ENCODE measurements at regions not wholly inside any gene's neighbourhood (a gene's known extent, or its start where the extent isn't known, plus 50 kb on each side); places are given as distances from the start of the nearest gene placed in this dataset.

GRCh38 chr19:28555317-28555716 lies 657.6 kb downstream of the UQCRFS1 start:
- POLR2A ChIA-PET, result no interaction called here
- Histone ChIP-seq H3K27me3 (ENCODE audit: control insufficient read depth, insufficient read depth, low read length) (no peaks in the 10 kb centered on the region), H3K4me3 (ENCODE audit: low read depth, low read length) (no peak overlapping the region), H3K36me3 (ENCODE audit: control insufficient read depth, insufficient read depth, low read length) (no peaks in the 10 kb centered on the region)
- no peak for DNase-seq (ENCODE audit: low read depth)
- TF ChIP-seq, protein P1, sequence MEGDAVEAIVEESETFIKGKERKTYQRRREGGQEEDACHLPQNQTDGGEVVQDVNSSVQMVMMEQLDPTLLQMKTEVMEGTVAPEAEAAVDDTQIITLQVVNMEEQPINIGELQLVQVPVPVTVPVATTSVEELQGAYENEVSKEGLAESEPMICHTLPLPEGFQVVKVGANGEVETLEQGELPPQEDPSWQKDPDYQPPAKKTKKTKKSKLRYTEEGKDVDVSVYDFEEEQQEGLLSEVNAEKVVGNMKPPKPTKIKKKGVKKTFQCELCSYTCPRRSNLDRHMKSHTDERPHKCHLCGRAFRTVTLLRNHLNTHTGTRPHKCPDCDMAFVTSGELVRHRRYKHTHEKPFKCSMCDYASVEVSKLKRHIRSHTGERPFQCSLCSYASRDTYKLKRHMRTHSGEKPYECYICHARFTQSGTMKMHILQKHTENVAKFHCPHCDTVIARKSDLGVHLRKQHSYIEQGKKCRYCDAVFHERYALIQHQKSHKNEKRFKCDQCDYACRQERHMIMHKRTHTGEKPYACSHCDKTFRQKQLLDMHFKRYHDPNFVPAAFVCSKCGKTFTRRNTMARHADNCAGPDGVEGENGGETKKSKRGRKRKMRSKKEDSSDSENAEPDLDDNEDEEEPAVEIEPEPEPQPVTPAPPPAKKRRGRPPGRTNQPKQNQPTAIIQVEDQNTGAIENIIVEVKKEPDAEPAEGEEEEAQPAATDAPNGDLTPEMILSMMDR (IDR thresholded peaks at IDR 0.05; ENCODE audit: insufficient read depth, low read depth, low read length), result no peak
- CTCF ChIA-PET, result no interaction called here

GRCh38 chr19:28554321-28555091 lies 658.4 kb downstream of the UQCRFS1 start:
- Histone ChIP-seq H3K4me3 (ENCODE audit: low read depth, low read length) (no peak overlapping the region), H3K36me3 (ENCODE audit: control insufficient read depth, insufficient read depth, low read length) (no peaks in the 10 kb centered on the region), H3K27me3 (ENCODE audit: control insufficient read depth, insufficient read depth, low read length) (no peaks in the 10 kb centered on the region)
- CTCF ChIA-PET, result no interaction called here
- DNase-seq (ENCODE audit: low read depth), result no peak
- POLR2A ChIA-PET, result no interaction called here
- TF ChIP-seq, protein P1 (IDR thresholded peaks at IDR 0.05; ENCODE audit: insufficient read depth, low read depth, low read length), result no peak

DNA sequence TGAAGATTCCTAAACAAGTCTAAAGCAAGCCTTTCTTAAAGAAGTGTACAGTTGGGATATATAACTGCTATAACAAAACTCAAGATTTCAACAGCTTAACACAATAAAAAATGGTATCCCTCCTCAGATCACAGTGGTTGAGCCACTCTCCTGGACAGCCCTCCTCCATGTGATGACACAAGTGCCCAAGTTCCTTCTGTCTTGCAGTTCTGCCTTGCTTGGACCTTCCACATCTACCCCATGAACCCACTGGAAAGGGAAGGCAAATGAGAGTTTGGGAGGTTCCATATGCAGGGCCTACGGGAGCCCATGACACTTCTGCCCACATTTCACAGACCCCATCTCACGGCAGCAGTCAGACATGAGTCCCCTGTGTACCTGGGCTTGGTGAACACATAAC lies 659.2 kb downstream of the UQCRFS1 start:
- H3K27me3 ChIP-seq (ENCODE audit: control insufficient read depth, insufficient read depth, low read length), result no peaks in the 10 kb centered on the region
- H3K36me3 ChIP-seq (ENCODE audit: control insufficient read depth, insufficient read depth, low read length), result no peaks in the 10 kb centered on the region
- POLR2A ChIA-PET, result no interaction called here
- DNase-seq (ENCODE audit: low read depth), result no peak
- CTCF ChIA-PET, result no interaction called here
- no peak overlapping the region for H3K4me3 ChIP-seq (ENCODE audit: low read depth, low read length)
- TF ChIP-seq, protein P1 (IDR thresholded peaks at IDR 0.05; ENCODE audit: insufficient read depth, low read depth, low read length), result no peak

GRCh38 chr19:28553005-28553404 lies 659.9 kb downstream of the UQCRFS1 start:
- ChIA-PET POLR2A (no interaction called here), CTCF (no interaction called here)
- no peaks in the 10 kb centered on the region for H3K36me3 ChIP-seq (ENCODE audit: control insufficient read depth, insufficient read depth, low read length)
- no peak overlapping the region for H3K4me3 ChIP-seq (ENCODE audit: low read depth, low read length)
- TF ChIP-seq, protein P1 (IDR thresholded peaks at IDR 0.05; ENCODE audit: insufficient read depth, low read depth, low read length), result no peak
- DNase-seq (ENCODE audit: low read depth), result no peak
- H3K27me3 ChIP-seq (ENCODE audit: control insufficient read depth, insufficient read depth, low read length), result no peaks in the 10 kb centered on the region

DNA sequence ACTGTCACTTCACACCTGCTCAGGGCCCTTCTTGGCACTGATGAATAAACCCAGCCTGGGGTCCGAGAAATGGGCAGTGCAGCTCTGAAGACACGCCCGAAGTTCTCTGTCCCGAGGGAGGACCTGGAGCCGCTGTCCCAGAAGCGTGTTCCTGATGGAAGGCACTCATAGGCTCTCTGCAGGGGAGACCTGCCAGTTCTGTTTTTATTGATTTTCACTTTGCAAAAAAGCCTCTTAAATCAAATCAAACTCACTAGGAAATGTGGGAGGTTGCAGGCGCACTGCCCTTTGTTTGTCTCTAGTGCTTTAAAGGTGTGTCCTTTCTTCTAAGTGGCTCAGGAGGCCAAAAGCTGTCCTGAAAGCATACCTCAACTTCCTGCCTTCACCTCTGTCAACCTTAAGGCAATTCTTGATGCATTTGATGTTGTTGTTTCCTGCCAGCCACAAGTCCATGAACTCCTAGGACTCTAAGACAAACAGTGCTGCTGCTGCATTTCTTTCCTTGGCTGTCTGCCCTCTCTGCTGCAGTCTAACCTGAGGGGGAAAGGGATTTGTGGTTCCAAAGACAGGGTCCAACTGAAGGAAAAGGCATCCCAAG lies 663.2 kb downstream of the UQCRFS1 start:
- H3K4me3 ChIP-seq (ENCODE audit: low read depth, low read length), result no peak overlapping the region
- no peaks in the 10 kb centered on the region for H3K27me3 ChIP-seq (ENCODE audit: control insufficient read depth, insufficient read depth, low read length)
- H3K36me3 ChIP-seq (ENCODE audit: control insufficient read depth, insufficient read depth, low read length), result no peaks in the 10 kb centered on the region
- ChIA-PET POLR2A (no interaction called here), CTCF (no interaction called here)
- TF ChIP-seq, protein P1 (IDR thresholded peaks at IDR 0.05; ENCODE audit: insufficient read depth, low read depth, low read length), result no peak
- DNase-seq (ENCODE audit: low read depth), result no peak

Data from BJ (cell line).